ENCODE measurements at regions not wholly inside any gene's neighbourhood (a gene's known extent, or its start where the extent isn't known, plus 50 kb on each side); places are given as distances from the start of the nearest gene placed in this dataset.

GRCh38 chr13:74987124-74987690 is 494.8 kb downstream of the TBC1D4 start:
- Histone ChIP-seq H3K27ac (ENCODE audit: low read depth in 1 of 2, low read length in 2 of 2) (no peak overlapping the region), H3K27me3 (ENCODE audit: control insufficient read depth in 1 of 2, insufficient read depth in 2 of 2, low read length in 1 of 2) (no peaks in the 10 kb centered on the region), H3K4me1 (ENCODE audit: control insufficient read depth in 1 of 2, insufficient read depth in 2 of 2, low read length in 2 of 2) (no peaks in the 10 kb centered on the region), H3K4me3 (ENCODE audit: low read length in 2 of 2) (no peak overlapping the region), H3K9me3 (ENCODE audit: control insufficient read depth, low read length) (no peaks in the 10 kb centered on the region), H3K36me3 (ENCODE audit: control insufficient read depth in 1 of 2, insufficient read depth in 2 of 2, low read length in 1 of 2) (no peaks in the 10 kb centered on the region)
- DNase-seq, result no peak
- intact Hi-C loops (cut with DNase I), result no loop called here
- ATAC-seq (ENCODE audit: low FRiP score), result no peak

- no peaks in the 10 kb centered on the region for H3K4me1 ChIP-seq (ENCODE audit: control insufficient read depth in 1 of 2, insufficient read depth in 2 of 2, low read length in 2 of 2)
- ATAC-seq (ENCODE audit: low FRiP score) (no peak), DNase-seq (no peak)
- no peaks in the 10 kb centered on the region for H3K9me3 ChIP-seq (ENCODE audit: control insufficient read depth, low read length)
- no peak overlapping the region for H3K27ac ChIP-seq (ENCODE audit: low read depth in 1 of 2, low read length in 2 of 2)
- intact Hi-C loops (cut with DNase I), result no loop called here
- no peak overlapping the region for H3K4me3 ChIP-seq (ENCODE audit: low read length in 2 of 2)
- WGBS, 2 donors, result 51 to 61% methylated on average over 2 of the region's 2 CpGs
- no peaks in the 10 kb centered on the region for H3K27me3 ChIP-seq (ENCODE audit: control insufficient read depth in 1 of 2, insufficient read depth in 2 of 2, low read length in 1 of 2)
- no peaks in the 10 kb centered on the region for H3K36me3 ChIP-seq (ENCODE audit: control insufficient read depth in 1 of 2, insufficient read depth in 2 of 2, low read length in 1 of 2)
Measured at GRCh38 chr13:74986609-74987008, 495.4 kb downstream of the TBC1D4 start.

GRCh38 chr13:74979703-74980102 is 502.3 kb downstream of the TBC1D4 start:
- no peaks in the 10 kb centered on the region for H3K36me3 ChIP-seq (ENCODE audit: control insufficient read depth in 1 of 2, insufficient read depth in 2 of 2, low read length in 1 of 2)
- no peaks in the 10 kb centered on the region for H3K9me3 ChIP-seq (ENCODE audit: control insufficient read depth, low read length)
- ATAC-seq (ENCODE audit: low FRiP score) (no peak), DNase-seq (no peak)
- H3K4me1 ChIP-seq (ENCODE audit: control insufficient read depth in 1 of 2, insufficient read depth in 2 of 2, low read length in 2 of 2), result no peaks in the 10 kb centered on the region
- 34 to 39% methylated on average over 2 of the region's 2 CpGs for WGBS, 2 donors
- intact Hi-C loops (cut with DNase I), result no loop called here
- no peaks in the 10 kb centered on the region for H3K27me3 ChIP-seq (ENCODE audit: control insufficient read depth in 1 of 2, insufficient read depth in 2 of 2, low read length in 1 of 2)
- no peak overlapping the region for H3K27ac ChIP-seq (ENCODE audit: low read depth in 1 of 2, low read length in 2 of 2)
- no peak overlapping the region for H3K4me3 ChIP-seq (ENCODE audit: low read length in 2 of 2)

GRCh38 chr13:74978591-74978990 is 503.4 kb downstream of the TBC1D4 start:
- no peak overlapping the region for H3K27ac ChIP-seq (ENCODE audit: low read depth in 1 of 2, low read length in 2 of 2)
- WGBS, 2 donors, result 70 to 73% methylated on average over 6 of the region's 6 CpGs
- no peak overlapping the region for H3K4me3 ChIP-seq (ENCODE audit: low read length in 2 of 2)
- no peak for ATAC-seq (ENCODE audit: low FRiP score)
- H3K36me3 ChIP-seq (ENCODE audit: control insufficient read depth in 1 of 2, insufficient read depth in 2 of 2, low read length in 1 of 2), result no peaks in the 10 kb centered on the region
- no peaks in the 10 kb centered on the region for H3K9me3 ChIP-seq (ENCODE audit: control insufficient read depth, low read length)
- intact Hi-C loops (cut with DNase I), result no loop called here
- H3K4me1 ChIP-seq (ENCODE audit: control insufficient read depth in 1 of 2, insufficient read depth in 2 of 2, low read length in 2 of 2), result no peaks in the 10 kb centered on the region
- H3K27me3 ChIP-seq (ENCODE audit: control insufficient read depth in 1 of 2, insufficient read depth in 2 of 2, low read length in 1 of 2), result no peaks in the 10 kb centered on the region
- DNase-seq, result no peak

GRCh38 chr13:74977498-74977897 is 504.5 kb downstream of the TBC1D4 start:
- no peak for DNase-seq
- ATAC-seq (ENCODE audit: low FRiP score), result no peak
- no peak overlapping the region for H3K27ac ChIP-seq (ENCODE audit: low read depth in 1 of 2, low read length in 2 of 2)
- no peaks in the 10 kb centered on the region for H3K36me3 ChIP-seq (ENCODE audit: control insufficient read depth in 1 of 2, insufficient read depth in 2 of 2, low read length in 1 of 2)
- intact Hi-C loops (cut with DNase I), result no loop called here
- no peaks in the 10 kb centered on the region for H3K4me1 ChIP-seq (ENCODE audit: control insufficient read depth in 1 of 2, insufficient read depth in 2 of 2, low read length in 2 of 2)
- no peak overlapping the region for H3K4me3 ChIP-seq (ENCODE audit: low read length in 2 of 2)
- no peaks in the 10 kb centered on the region for H3K9me3 ChIP-seq (ENCODE audit: control insufficient read depth, low read length)
- 92 to 100% methylated on average over 1 of the region's 1 CpG for WGBS, 2 donors
- no peaks in the 10 kb centered on the region for H3K27me3 ChIP-seq (ENCODE audit: control insufficient read depth in 1 of 2, insufficient read depth in 2 of 2, low read length in 1 of 2)

- ATAC-seq (ENCODE audit: low FRiP score) (no peak), DNase-seq (no peak)
- Histone ChIP-seq H3K9me3 (ENCODE audit: control insufficient read depth, low read length) (no peaks in the 10 kb centered on the region), H3K36me3 (ENCODE audit: control insufficient read depth in 1 of 2, insufficient read depth in 2 of 2, low read length in 1 of 2) (no peaks in the 10 kb centered on the region), H3K4me3 (ENCODE audit: low read length in 2 of 2) (no peak overlapping the region), H3K27ac (ENCODE audit: low read depth in 1 of 2, low read length in 2 of 2) (no peak overlapping the region), H3K27me3 (ENCODE audit: control insufficient read depth in 1 of 2, insufficient read depth in 2 of 2, low read length in 1 of 2) (no peaks in the 10 kb centered on the region), H3K4me1 (ENCODE audit: control insufficient read depth in 1 of 2, insufficient read depth in 2 of 2, low read length in 2 of 2) (no peaks in the 10 kb centered on the region)
- 75 to 78% methylated on average over 2 of the region's 2 CpGs for WGBS, 2 donors
- intact Hi-C loops (cut with DNase I), result no loop called here
Measured at GRCh38 chr13:74975111-74975510, 506.9 kb downstream of the TBC1D4 start.

- Histone ChIP-seq H3K9me3 (ENCODE audit: control insufficient read depth, low read length) (no peaks in the 10 kb centered on the region), H3K36me3 (ENCODE audit: control insufficient read depth in 1 of 2, insufficient read depth in 2 of 2, low read length in 1 of 2) (no peaks in the 10 kb centered on the region), H3K27ac (ENCODE audit: low read depth in 1 of 2, low read length in 2 of 2) (no peak overlapping the region), H3K27me3 (ENCODE audit: control insufficient read depth in 1 of 2, insufficient read depth in 2 of 2, low read length in 1 of 2) (no peaks in the 10 kb centered on the region), H3K4me1 (ENCODE audit: control insufficient read depth in 1 of 2, insufficient read depth in 2 of 2, low read length in 2 of 2) (no peaks in the 10 kb centered on the region), H3K4me3 (ENCODE audit: low read length in 2 of 2) (no peak overlapping the region)
- intact Hi-C loops (cut with DNase I), result no loop called here
- WGBS, 2 donors, result 48 to 57% methylated on average over 5 of the region's 5 CpGs
- no peak for DNase-seq
- ATAC-seq (ENCODE audit: low FRiP score), result no peak
Measured at GRCh38 chr13:74973935-74974879, 507.8 kb downstream of the TBC1D4 start.

GRCh38 chr13:74969419-74969818 is 512.5 kb downstream of the TBC1D4 start:
- H3K36me3 ChIP-seq (ENCODE audit: control insufficient read depth in 1 of 2, insufficient read depth in 2 of 2, low read length in 1 of 2), result no peaks in the 10 kb centered on the region
- no peaks in the 10 kb centered on the region for H3K4me1 ChIP-seq (ENCODE audit: control insufficient read depth in 1 of 2, insufficient read depth in 2 of 2, low read length in 2 of 2)
- intact Hi-C loops (cut with DNase I), result no loop called here
- H3K9me3 ChIP-seq (ENCODE audit: control insufficient read depth, low read length), result no peaks in the 10 kb centered on the region
- no peaks in the 10 kb centered on the region for H3K27me3 ChIP-seq (ENCODE audit: control insufficient read depth in 1 of 2, insufficient read depth in 2 of 2, low read length in 1 of 2)
- no peak overlapping the region for H3K27ac ChIP-seq (ENCODE audit: low read depth in 1 of 2, low read length in 2 of 2)
- H3K4me3 ChIP-seq (ENCODE audit: low read length in 2 of 2), result no peak overlapping the region
- WGBS, 2 donors, result 70 to 71% methylated on average over 1 of the region's 1 CpG
- no peak for ATAC-seq (ENCODE audit: low FRiP score)
- DNase-seq, result no peak

GRCh38 chr13:74966814-74967424 is 515.0 kb downstream of the TBC1D4 start:
- intact Hi-C loops (cut with DNase I), result no loop called here
- H3K27ac ChIP-seq (ENCODE audit: low read depth in 1 of 2, low read length in 2 of 2), result no peak overlapping the region
- H3K9me3 ChIP-seq (ENCODE audit: control insufficient read depth, low read length), result no peaks in the 10 kb centered on the region
- no peaks in the 10 kb centered on the region for H3K36me3 ChIP-seq (ENCODE audit: control insufficient read depth in 1 of 2, insufficient read depth in 2 of 2, low read length in 1 of 2)
- 40 to 44% methylated on average over 5 of the region's 5 CpGs for WGBS, 2 donors
- H3K27me3 ChIP-seq (ENCODE audit: control insufficient read depth in 1 of 2, insufficient read depth in 2 of 2, low read length in 1 of 2), result no peaks in the 10 kb centered on the region
- H3K4me1 ChIP-seq (ENCODE audit: control insufficient read depth in 1 of 2, insufficient read depth in 2 of 2, low read length in 2 of 2), result no peaks in the 10 kb centered on the region
- no peak for DNase-seq
- no peak overlapping the region for H3K4me3 ChIP-seq (ENCODE audit: low read length in 2 of 2)
- no peak for ATAC-seq (ENCODE audit: low FRiP score)
